ENCODE measurements at regions not wholly inside any gene's neighbourhood (a gene's known extent, or its start where the extent isn't known, plus 50 kb on each side); places are given as distances from the start of the nearest gene placed in this dataset.
"Not testable (repeated sequence)": the region's sequence is repeated elsewhere in the genome, so short reads cannot be mapped to it uniquely, and the experiment has no call there.

DNA sequence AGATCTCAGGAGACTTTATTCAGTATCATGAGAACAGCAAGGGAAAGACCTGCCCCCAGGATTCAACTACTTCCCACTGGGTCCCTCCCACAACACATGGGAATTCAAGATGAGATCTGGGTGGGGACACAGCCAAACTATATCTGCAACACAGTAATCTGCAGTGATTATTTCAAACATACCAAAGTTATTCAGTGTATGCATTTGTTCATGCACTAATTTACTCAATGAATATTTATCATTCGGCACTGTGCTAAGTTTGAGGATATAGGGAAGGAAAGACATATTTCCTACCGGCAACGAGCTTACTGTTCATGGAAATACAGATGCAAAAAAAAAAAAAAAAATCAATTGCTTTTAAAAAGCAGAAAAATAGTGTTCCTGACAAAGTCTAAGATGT, 91.6 kb upstream of the IMMP2L start:
- no peak for TF ChIP-seq CTCF (IDR thresholded peaks at IDR 0.05; ENCODE audit: insufficient read depth, low read length, severe bottlenecking)
- FAIRE-seq (no peak), DNase-seq (ENCODE audit: low read depth) (no peak)
- Histone ChIP-seq H3K27me3 (ENCODE audit: control insufficient read depth, insufficient read depth, low read length) (no peaks in the 10 kb centered on the region), H3K36me3 (ENCODE audit: control insufficient read depth, insufficient read depth, low read length) (no peaks in the 10 kb centered on the region), H3K4me3 (ENCODE audit: low read depth, low read length) (no peak overlapping the region)

DNA sequence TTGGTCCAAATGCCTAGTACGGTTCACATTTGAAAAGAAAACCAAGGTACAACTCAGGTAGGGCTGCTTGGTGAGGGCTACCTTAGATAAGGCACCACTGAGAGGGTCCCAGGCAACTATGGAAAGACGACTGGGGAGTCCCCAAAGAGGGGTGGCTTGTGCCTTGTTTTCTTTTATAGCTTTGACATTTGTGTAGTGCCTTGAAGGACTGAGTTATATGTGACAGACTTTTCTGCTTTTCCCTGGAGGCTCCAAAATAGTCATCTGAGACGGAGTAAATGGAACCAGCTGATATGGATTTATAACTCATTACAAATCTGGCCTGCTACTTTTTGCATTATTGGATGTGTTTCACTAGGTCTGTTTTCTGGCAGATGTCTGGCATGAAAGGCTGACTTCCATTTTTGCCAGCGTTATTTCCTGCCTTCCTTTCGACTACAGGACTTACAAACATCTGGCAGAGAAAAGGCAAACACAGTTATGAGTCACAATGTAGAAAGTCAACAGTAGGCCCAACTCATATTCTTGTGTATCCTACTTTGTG, 88.2 kb upstream of the IMMP2L start:
- no peaks in the 10 kb centered on the region for H3K36me3 ChIP-seq (ENCODE audit: control insufficient read depth, insufficient read depth, low read length)
- TF ChIP-seq CTCF (IDR thresholded peaks at IDR 0.05; ENCODE audit: insufficient read depth, low read length, severe bottlenecking), result no peak
- H3K4me3 ChIP-seq (ENCODE audit: low read depth, low read length), result no peak overlapping the region
- DNase-seq (ENCODE audit: low read depth) (peak; percentile 88), FAIRE-seq (no peak)
- no peaks in the 10 kb centered on the region for H3K27me3 ChIP-seq (ENCODE audit: control insufficient read depth, insufficient read depth, low read length)

DNA sequence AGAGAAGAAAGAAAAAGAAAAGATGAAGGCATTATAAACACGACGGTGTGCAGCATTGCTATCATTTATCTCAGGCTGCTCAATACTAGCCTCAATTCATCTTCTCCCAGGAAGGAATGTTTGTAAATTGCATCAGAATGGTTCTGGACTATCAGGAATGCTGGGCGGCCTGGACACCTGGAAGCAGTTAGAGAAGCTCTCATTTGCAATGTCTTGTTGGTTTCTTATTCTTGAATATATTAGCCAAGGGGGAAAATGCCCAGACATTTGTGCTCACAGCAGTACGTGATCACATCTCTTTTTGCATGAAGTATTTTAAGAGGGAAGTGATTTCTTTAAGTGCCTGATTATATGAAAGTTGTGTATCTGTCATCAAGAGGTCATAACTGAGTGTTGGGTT, 85.6 kb upstream of the IMMP2L start:
- FAIRE-seq, result no peak
- no peaks in the 10 kb centered on the region for H3K36me3 ChIP-seq (ENCODE audit: control insufficient read depth, insufficient read depth, low read length)
- no peaks in the 10 kb centered on the region for H3K27me3 ChIP-seq (ENCODE audit: control insufficient read depth, insufficient read depth, low read length)
- no peak for DNase-seq (ENCODE audit: low read depth)
- no peak overlapping the region for H3K4me3 ChIP-seq (ENCODE audit: low read depth, low read length)
- TF ChIP-seq CTCF (IDR thresholded peaks at IDR 0.05; ENCODE audit: insufficient read depth, low read length, severe bottlenecking), result no peak

- H3K36me3 ChIP-seq (ENCODE audit: control insufficient read depth, insufficient read depth, low read length); FAIRE-seq; DNase-seq (ENCODE audit: low read depth); H3K4me3 ChIP-seq (ENCODE audit: low read depth, low read length); H3K27me3 ChIP-seq (ENCODE audit: control insufficient read depth, insufficient read depth, low read length): not testable (repeated sequence)
Observed at GRCh38 chr7:111644595-111644994, 82.3 kb upstream of the IMMP2L start.

DNA sequence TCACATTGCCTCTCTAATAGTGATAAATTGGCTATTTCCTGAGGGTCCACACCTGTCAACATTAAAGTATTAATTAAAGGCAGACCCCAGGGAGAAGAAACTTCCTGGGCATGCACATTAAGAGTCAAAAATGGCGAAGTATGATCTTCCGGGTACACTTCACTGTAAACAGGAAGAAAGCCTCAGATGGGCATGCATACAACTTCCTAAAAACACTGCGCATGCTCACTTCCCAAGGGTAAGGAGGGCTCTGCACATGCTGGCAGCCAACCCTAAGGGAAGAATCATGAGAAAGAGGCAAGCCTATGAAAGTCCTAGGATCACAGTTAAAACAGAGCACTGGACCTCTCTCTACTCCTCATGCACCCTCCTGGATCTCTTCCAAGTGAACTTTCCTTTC, 80.1 kb upstream of the IMMP2L start:
- no peak for FAIRE-seq
- no peak for TF ChIP-seq CTCF (IDR thresholded peaks at IDR 0.05; ENCODE audit: insufficient read depth, low read length, severe bottlenecking)
- no peaks in the 10 kb centered on the region for H3K27me3 ChIP-seq (ENCODE audit: control insufficient read depth, insufficient read depth, low read length)
- no peak overlapping the region for H3K4me3 ChIP-seq (ENCODE audit: low read depth, low read length)
- DNase-seq (ENCODE audit: low read depth), result no peak
- H3K36me3 ChIP-seq (ENCODE audit: control insufficient read depth, insufficient read depth, low read length), result no peaks in the 10 kb centered on the region

DNA sequence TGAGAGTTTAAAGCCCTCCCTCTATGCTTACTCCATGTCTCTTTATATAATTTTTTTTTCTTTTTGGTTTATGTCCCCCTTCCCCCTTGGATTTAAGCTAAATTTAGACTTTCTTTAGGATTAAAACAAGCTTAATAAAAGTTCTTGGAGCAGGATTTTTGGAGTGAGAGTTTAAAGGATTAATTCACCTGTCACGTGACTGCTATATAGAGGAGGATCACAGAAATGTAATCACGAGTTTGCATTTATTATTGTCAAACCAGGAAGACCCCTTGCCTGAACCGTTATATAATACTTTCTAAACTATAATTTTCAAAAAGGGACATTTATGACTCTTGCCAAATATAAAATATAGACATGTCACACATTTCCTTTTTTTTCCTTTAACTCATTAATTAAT, 78.1 kb upstream of the IMMP2L start:
- FAIRE-seq (no peak), DNase-seq (ENCODE audit: low read depth) (no peak)
- no peaks in the 10 kb centered on the region for H3K36me3 ChIP-seq (ENCODE audit: control insufficient read depth, insufficient read depth, low read length)
- H3K27me3 ChIP-seq (ENCODE audit: control insufficient read depth, insufficient read depth, low read length), result no peaks in the 10 kb centered on the region
- no peak overlapping the region for H3K4me3 ChIP-seq (ENCODE audit: low read depth, low read length)
- TF ChIP-seq CTCF (IDR thresholded peaks at IDR 0.05; ENCODE audit: insufficient read depth, low read length, severe bottlenecking), result no peak
